ENCODE measurements at regions not wholly inside any gene's neighbourhood (a gene's known extent, or its start where the extent isn't known, plus 50 kb on each side); places are given as distances from the start of the nearest gene placed in this dataset.

DNA sequence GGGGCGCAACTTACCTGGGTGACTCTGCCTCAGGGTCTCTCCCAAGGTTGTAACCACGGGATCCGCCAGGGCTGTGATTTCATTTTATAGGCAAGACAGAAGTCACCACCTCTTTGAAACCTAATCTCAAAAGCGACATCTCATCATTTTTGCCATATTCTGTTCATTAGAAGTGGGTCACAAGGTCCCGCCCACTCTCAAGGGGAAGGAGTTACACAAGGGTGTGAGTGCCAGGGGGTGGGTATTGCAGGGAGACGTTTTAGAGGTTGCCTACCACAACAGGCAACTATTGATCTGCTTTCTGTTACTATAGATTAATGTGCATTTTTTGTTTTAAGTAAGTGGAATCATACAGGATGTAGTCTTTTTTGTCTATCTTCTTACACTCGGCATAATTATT, 56.6 kb upstream of the ADPGK start:
- DNase-seq (ENCODE audit: low spot score): no peak
- Mint-ChIP-seq H3K36me3 (ENCODE audit: low read depth) (no peaks in the 10 kb centered on the region), H3K9me3 (no peaks in the 10 kb centered on the region), H3K27me3 (ENCODE audit: low read depth) (peaks cover 31% of the 10 kb centered on the region), H3K4me1 (ENCODE audit: low read depth) (peaks cover 7% of the 10 kb centered on the region), H3K4me3 (no peak overlapping the region), H3K27ac (no peak overlapping the region)

DNA sequence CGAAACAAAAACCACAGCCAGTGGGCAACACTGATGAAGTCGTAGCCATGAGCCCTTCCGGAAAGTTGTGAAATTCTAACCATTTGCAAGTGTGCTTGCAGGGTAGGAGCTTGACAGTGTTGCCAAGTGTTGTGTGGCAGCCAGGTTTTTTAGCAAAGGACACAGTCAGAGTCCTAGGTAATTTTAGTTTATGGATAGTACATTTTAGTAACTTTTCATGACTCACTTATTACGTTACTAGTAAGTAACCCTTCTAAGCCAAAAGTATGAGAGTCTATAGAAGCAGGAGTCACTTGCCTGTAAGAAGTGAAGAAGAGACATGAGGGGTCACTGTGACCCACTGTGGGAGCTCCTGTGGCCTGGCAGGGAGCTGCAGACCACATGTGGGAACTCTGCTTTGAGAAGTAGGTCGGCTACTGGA, 54.8 kb upstream of the ADPGK start:
- no peak overlapping the region for H3K4me3 Mint-ChIP-seq
- H3K4me1 Mint-ChIP-seq (ENCODE audit: low read depth): no peaks in the 10 kb centered on the region
- H3K9me3 Mint-ChIP-seq: no peaks in the 10 kb centered on the region
- no peak overlapping the region for H3K27ac Mint-ChIP-seq
- H3K36me3 Mint-ChIP-seq (ENCODE audit: low read depth): no peaks in the 10 kb centered on the region
- peaks cover 31% of the 10 kb centered on the region for H3K27me3 Mint-ChIP-seq (ENCODE audit: low read depth)
- no peak for DNase-seq (ENCODE audit: low spot score)

DNA sequence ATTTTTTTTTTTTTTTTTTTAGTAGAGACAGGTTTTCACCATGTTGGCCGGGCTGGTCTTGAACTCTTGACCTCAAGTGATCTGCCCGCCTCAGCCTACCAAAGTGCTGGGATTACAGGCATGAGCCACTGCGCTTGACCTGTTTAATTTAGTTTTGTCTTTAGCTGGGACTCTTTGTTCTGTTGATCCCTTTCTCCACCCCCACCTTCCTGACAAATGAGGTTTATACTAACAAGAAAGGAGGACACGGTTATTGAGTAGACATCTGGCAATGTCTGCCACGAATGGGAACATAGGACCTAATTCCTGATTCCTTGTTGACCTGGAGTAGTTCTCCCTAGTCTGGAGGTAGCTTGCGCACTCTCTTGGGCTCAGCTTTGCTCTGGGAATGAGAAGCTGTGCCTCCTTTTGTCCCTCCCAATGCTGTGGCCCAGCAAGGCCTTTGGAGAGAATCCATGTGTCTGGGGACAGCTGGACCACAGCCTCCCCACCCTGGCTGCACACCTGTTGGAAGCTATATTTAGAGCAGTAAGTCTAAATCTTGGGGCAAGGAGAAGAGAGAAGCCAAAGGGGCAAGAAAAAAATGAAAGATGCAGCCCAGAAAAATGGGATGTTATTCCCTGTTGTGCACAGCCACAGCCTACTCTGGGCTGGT, 53.2 kb upstream of the ADPGK start:
- DNase-seq (ENCODE audit: low spot score): no peak
- Mint-ChIP-seq H3K9me3 (no peaks in the 10 kb centered on the region), H3K27ac (no peak overlapping the region), H3K4me1 (ENCODE audit: low read depth) (no peaks in the 10 kb centered on the region), H3K27me3 (ENCODE audit: low read depth) (peaks cover 31% of the 10 kb centered on the region), H3K36me3 (ENCODE audit: low read depth) (no peaks in the 10 kb centered on the region), H3K4me3 (no peak overlapping the region)

DNA sequence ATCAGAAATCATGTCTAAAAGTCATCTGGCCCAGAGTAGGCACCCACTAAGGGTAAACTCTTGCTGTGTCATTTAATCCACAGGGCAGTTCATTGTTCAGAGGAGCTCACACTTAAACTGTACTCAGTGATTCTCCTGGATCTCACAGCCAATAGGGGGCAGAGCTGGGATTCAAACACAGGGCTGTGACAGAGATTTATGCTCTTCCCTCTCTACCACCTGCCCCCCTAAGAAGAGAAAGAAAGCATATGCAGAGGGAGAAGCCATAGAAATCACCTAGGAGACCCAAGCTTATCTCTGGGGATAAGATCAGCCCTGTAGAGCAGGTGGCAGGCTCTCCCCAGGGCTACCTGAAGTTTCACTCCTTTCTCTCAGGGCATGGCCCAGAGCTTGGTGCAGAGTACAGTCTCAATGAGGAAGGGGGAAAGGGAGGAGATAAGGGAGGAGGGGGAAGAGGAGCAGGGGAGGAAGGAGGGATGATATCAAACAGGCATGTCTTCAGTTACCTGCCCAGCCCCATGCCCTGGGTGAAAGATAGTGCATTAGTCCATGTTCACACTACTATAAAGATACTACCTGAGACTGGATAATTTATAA, 51.8 kb upstream of the ADPGK start:
- H3K27ac Mint-ChIP-seq: no peak overlapping the region
- peaks cover 35% of the 10 kb centered on the region for H3K27me3 Mint-ChIP-seq (ENCODE audit: low read depth)
- H3K4me1 Mint-ChIP-seq (ENCODE audit: low read depth): no peaks in the 10 kb centered on the region
- DNase-seq (ENCODE audit: low spot score): no peak
- H3K4me3 Mint-ChIP-seq: no peak overlapping the region
- no peaks in the 10 kb centered on the region for H3K9me3 Mint-ChIP-seq
- no peaks in the 10 kb centered on the region for H3K36me3 Mint-ChIP-seq (ENCODE audit: low read depth)

DNA sequence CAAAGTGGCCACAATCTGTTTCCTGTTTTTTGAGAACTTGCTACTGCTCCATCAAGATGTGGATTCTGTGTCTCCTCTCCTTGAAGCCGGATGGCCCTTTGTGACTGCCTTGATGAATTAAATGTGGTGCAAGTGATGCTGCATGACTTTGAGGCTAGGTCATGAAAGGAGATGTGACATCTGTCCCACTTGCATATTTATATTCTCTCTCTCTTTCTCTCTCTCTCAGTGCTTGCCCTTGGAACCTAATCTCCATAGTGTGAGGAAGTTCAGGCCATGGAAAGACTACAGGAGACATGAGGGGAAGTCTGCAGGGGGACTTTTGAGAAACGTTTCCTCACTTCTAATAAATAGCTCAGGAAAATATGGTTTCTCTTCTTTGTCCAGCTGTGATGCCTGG, 50.0 kb upstream of the ADPGK start:
- no peak overlapping the region for H3K4me3 Mint-ChIP-seq
- no peak for DNase-seq (ENCODE audit: low spot score)
- H3K36me3 Mint-ChIP-seq (ENCODE audit: low read depth): no peaks in the 10 kb centered on the region
- no peak overlapping the region for H3K27ac Mint-ChIP-seq
- peaks cover 41% of the 10 kb centered on the region for H3K27me3 Mint-ChIP-seq (ENCODE audit: low read depth)
- H3K9me3 Mint-ChIP-seq: no peaks in the 10 kb centered on the region
- no peaks in the 10 kb centered on the region for H3K4me1 Mint-ChIP-seq (ENCODE audit: low read depth)
